GM21825 (cell line): ENCODE measurements at regions not wholly inside any gene's neighbourhood (a gene's known extent, or its start where the extent isn't known, plus 50 kb on each side); places are given as distances from the start of the nearest gene placed in this dataset.

ENCODE experiments used
- ATAC-seq: cut with Tn5 transposase; IDR thresholded peaks from one replicate; pipeline ENCODE4 v1.9.1; 2021; ENCODE audit warnings: mild to moderate bottlenecking, moderate library complexity; ENCODE audit not compliant: unreplicated experiment

GRCh38 chr12:89029961-89030360, 322.3 kb downstream of the DUSP6 start:
- no peak for ATAC-seq

- ATAC-seq: no peak
Measured at GRCh38 chr12:89024580-89024979, 327.7 kb downstream of the DUSP6 start.

GRCh38 chr12:89023936-89024335, 328.4 kb downstream of the DUSP6 start:
- ATAC-seq: no peak

- ATAC-seq: no peak
Measured at GRCh38 chr12:89020689-89021088, 331.6 kb downstream of the DUSP6 start.

- ATAC-seq: no peak
Measured at GRCh38 chr12:89020121-89020480, 332.2 kb downstream of the DUSP6 start.

- ATAC-seq: peak; percentile 97
Measured at GRCh38 chr12:89019439-89020120, 332.7 kb downstream of the DUSP6 start.

GRCh38 chr12:89016970-89017778, 335.1 kb downstream of the DUSP6 start:
- ATAC-seq: no peak

- no peak for ATAC-seq
Measured at GRCh38 chr12:89015419-89015818, 336.9 kb downstream of the DUSP6 start.

- ATAC-seq: no peak
Measured at GRCh38 chr12:88998421-88998820, 353.9 kb downstream of the DUSP6 start.

GRCh38 chr12:88996200-88996788, 356.0 kb downstream of the DUSP6 start:
- ATAC-seq: no peak

- ATAC-seq: no peak
Measured at GRCh38 chr12:88994971-88995370, 357.3 kb downstream of the DUSP6 start.

GRCh38 chr12:88994537-88994936, 357.8 kb downstream of the DUSP6 start:
- no peak for ATAC-seq

GRCh38 chr12:88993651-88994050, 358.6 kb downstream of the DUSP6 start:
- no peak for ATAC-seq

- ATAC-seq: no peak
Measured at GRCh38 chr12:88986056-88986455, 366.2 kb downstream of the DUSP6 start.

- no peak for ATAC-seq
Measured at GRCh38 chr12:88985631-88986030, 366.7 kb downstream of the DUSP6 start.

- ATAC-seq: no peak
Measured at GRCh38 chr12:88985011-88985410, 367.3 kb downstream of the DUSP6 start.

- no peak for ATAC-seq
Measured at GRCh38 chr12:88982694-88983093, 369.6 kb downstream of the DUSP6 start.

- no peak for ATAC-seq
Measured at GRCh38 chr12:88977115-88977514, 375.2 kb downstream of the DUSP6 start.

- ATAC-seq: no peak
Measured at GRCh38 chr12:88973998-88974397, 378.3 kb downstream of the DUSP6 start.

GRCh38 chr12:88970740-88971139, 381.6 kb downstream of the DUSP6 start:
- no peak for ATAC-seq

GRCh38 chr12:88969127-88969526, 383.2 kb downstream of the DUSP6 start:
- no peak for ATAC-seq
